Glomerular endothelial cell (primary cell): ENCODE measurements at regions not wholly inside any gene's neighbourhood (a gene's known extent, or its start where the extent isn't known, plus 50 kb on each side); places are given as distances from the start of the nearest gene placed in this dataset.
"Not testable (repeated sequence)": the region's sequence is repeated elsewhere in the genome, so short reads cannot be mapped to it uniquely, and the experiment has no call there.

Experiments
- DNase-seq: peaks from one replicate; pipeline ENCODE4 v3.0.0-alpha.2; 2011; ENCODE audit warnings: low read depth, low spot score; ENCODE audit errors: extremely low read depth

DNA sequence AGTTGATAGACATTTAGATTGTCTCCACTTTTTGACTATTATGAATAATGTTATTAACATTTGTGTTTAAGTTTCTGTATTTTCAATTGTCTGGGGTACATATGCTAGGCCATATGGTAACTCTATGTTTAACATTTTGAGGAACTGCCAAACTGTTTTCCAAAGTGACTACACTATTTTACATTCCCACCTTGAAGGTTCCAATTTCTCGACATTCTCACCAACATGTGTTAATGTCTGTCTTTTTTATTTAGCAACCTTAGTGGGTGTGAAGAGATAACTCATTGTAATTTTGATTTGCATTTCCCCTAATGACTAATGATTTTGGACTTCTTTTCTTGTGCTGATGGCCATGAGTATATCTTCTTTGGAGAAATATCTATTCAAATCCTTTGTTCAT is 832.4 kb downstream of the DNAJB9 start:
- no peak for DNase-seq

DNA sequence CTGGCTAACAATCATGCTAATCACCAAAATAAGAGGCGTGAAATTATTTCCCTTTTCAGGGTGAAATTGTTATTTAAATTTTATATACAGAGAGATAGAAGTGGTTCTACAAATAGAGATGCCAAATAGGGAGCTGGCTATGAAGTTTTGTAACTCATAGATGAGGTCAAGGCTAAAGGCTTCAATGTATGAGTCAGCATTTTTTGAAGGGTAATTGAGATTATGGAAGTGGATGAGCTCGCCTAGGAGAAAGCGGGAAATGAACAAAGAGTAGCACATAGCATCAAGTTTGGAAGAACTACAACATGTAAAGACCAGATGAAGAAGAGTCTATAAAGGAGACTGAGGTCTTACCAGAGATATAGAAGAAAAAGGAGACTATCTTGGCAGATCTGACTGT is 838.1 kb downstream of the DNAJB9 start:
- no peak for DNase-seq

DNA sequence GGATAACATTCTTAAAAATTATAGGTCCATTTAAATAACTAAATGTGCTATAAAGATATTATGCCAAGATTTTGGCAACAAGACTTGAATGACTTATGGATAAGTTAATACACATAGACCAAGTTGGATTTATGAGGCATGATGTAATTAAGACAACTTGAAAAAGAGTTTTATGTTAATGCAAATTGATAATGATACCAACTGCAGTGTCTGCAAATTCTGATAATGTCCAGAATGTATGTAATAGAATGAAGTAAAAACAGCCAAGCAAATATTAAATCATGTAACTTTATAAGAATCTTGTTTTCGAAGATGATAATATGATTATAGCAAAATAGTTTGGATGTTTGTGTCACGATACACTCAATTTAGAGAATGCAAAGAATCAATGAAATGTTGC is 868.3 kb downstream of the DNAJB9 start:
- DNase-seq, result no peak

DNA sequence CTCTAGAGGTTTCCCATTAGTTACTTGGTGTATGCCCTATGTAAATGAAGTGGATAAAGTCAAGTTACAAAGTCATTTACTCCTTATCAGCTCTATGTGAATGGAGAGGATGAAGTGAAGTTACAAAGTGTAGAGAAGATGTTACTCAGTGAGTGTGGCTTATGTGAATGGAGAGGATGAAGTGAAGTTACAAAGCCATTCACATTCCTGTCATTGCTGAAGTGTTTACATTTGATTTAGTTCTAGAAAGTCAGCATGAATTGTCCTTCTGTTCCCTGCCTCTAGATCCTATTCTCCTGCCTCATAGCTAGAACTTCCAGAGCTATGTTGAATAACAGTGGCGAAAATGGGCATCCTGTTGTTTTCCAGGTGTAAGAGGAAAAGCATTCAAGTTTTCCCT is 880.1 kb downstream of the DNAJB9 start:
- DNase-seq, result no peak

DNA sequence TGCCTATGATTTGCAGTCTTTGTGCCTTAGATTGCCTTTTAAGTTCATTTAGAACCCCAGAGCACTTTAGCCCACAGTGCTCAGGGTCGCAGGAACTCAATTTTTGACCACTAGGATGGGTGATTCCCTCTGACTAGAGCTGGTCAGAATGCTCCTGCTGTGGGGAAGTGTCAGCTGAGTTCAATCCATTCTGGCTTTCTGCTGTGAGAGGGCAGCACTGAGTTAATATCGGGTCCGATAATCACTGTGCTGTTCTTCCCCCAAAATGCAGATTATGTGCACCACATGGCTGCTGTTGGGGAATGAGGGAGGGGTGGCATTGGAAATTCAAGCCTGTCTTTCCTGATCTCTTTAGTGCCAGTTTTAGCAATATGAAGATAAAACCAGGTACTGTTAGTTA is 886.4 kb downstream of the DNAJB9 start:
- no peak for DNase-seq

DNA sequence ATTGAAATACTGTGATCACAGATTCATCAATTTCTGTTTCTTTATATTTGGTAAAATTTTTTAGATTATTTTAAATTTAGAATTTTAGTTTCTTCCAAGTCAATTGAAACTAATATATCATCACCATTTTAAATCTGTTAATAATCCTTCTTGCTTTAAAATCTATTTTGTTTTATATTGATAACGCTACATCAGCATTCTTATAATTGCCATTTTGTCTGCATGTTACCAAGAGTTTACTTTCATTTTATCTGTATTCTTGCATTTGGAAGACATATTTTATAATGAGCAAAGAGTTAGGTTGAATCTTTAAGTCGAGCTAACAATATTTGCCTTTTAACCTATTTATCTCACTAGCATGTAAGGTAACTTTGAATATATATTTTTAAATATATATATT is 890.6 kb downstream of the DNAJB9 start:
- DNase-seq, result no peak

DNA sequence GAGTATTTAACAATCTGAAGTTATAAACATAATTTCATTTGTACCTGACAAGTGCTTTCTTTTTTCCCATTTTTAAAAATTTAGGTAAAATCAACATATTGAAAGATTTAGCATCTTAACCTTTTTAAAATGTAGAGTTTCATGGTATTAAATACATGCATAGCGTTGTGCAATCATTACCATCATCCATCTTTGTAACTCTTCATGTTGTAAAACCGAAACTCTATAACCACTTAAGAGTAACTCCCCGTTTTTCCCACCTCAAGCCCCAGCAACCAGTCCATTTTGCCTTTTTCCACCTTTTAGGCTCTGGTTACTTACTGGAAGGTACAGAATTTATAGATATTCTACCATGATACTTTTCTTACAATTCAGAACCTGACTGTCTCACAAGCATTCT is 892.5 kb downstream of the DNAJB9 start:
- DNase-seq, result no peak

DNA sequence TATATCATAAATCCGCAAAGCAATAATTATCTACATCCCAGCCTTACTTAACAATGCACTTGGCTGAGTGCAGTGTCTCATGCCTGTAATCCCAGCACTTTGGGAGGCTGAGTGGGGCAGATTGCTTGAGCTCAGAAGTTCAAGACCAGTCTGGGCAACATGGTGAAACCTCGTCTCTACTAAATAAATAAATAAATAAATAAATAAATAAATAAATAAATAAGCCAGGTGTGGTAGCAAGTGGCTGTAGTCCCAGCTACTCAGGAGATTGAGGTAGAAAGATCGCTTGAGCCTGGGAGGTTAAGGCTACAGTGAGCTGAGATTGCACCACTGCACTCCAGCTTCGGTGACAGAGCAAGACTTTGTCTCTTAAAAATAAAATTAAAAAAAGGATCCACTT is 898.1 kb downstream of the DNAJB9 start:
- not testable (repeated sequence) for DNase-seq

DNA sequence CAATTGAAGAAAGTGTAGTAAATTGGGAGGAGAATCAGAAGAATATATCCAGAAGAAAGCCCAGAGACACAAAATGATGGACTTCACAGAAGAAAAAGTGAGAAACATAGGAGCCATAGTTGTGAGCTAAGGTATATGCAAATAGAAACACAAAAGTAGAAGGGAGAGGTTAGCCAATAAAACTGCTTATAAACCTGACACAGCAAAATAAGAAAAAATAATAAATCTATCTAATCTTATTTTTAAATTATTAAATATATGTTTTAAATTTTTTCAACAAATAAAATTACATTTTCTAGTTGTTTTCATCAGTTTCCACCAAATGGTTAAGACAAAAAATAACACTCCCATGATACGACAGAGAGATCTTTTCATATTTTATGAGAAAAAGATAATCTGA is 903.5 kb downstream of the DNAJB9 start:
- no peak for DNase-seq

DNA sequence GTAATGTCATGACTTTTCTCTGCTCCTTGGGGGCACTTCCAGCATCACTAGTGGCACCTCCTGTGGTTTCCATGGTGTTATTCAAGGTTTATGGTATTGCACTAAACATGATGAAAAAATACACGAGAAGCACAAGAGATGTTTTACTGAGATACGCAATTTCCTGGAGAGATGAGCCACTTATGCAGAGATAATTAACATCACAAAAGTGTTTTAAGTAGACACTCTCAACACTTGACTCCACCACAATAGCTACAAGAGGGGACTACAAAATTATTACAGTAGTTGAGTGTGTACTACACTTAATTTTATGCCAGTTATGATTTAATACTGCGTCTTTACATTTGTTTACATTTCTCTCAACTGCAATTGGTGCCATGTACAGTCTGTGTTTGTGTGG is 906.7 kb downstream of the DNAJB9 start:
- no peak for DNase-seq

DNA sequence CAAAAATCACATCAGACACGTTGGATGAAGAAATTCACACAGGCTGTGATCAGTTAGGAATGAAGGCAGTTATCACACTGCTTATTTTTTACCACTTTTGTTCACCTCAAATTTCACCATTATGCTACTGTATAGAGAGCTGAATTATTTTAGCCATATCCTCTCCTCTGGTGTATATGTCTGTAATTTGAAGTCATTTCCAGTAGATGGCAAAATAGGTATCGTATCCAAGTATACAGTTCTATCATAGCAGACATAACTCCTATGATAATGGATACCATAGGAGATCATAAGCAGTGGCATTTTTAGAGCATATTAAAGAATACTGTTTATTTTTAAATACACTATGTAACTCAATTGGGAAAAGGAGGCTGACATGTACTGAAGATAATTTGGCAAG is 909.7 kb downstream of the DNAJB9 start:
- no peak for DNase-seq

DNA sequence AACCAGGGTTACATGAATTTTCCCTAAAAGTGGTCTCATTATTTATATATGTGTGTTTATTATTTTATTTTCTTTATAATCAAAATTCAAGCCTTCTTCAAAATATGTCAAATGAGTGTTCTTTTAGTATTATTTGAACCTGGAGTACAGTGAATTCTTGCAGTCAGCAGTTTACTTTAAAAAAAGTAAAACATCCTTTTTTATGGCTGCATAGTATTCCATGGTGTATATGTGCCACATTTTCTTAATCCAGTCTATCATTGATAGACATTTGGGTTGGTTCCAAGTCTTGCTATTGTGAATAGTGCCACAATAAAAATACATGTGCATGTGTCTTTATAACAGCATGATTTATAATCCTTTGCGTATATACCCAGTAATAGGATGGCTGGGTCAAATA is 920.9 kb downstream of the DNAJB9 start:
- not testable (repeated sequence) for DNase-seq

DNA sequence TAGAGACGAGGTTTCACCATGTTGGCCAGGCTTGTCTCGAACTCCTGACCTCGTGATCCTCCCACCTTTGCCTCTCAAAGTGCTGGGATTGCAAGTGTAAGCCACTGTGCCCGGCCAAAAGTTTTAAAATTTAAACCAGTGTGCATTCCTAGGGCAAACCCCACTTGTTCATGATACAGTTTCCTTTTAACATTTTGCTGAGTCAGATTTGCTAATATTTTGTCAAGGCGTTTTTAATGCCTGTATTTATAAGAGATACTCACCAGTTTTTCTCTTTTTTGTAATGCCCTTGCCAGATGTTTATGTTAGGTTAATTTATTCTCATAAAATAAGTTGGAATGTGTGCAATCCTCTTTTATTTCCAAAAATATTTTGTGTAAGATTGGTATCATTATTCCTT is 927.4 kb downstream of the DNAJB9 start:
- no peak for DNase-seq

DNA sequence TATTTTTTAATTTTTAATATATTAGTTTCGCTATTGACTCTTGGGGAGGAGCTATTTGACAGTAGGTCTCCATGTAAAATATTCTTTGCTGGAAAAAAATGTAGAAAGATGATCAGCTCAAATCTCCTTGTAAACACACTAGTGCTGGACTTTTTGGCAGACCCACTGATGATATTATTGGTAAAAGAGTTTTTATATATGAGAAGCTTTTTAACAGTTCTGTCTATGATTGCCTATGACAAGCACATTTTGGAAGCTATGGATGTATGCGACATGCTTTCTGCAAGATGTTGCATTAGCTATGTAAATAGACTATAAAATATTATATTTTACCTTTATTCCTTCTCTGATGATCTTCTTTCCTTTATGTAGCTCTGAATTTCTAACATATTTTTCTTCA is 928.5 kb downstream of the DNAJB9 start:
- DNase-seq, result no peak

DNA sequence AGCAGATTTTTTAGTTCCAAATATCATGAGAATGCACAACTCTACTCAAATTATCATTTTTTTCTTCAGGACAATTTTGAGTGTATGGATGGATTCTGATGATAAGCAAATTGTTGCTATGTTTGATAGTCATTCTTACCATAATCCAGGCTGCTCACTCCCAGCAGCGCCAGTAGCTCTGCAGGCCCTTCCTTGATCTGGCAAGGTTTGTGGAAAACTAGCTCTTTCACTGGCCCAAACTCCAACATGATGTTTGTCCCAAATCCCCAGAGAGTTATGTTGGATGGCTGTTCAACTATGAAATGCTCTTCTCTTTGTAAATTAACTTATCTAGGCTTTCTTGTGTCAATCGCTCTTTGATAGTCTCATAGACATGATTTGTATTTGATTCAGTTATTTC is 933.7 kb downstream of the DNAJB9 start:
- no peak for DNase-seq

DNA sequence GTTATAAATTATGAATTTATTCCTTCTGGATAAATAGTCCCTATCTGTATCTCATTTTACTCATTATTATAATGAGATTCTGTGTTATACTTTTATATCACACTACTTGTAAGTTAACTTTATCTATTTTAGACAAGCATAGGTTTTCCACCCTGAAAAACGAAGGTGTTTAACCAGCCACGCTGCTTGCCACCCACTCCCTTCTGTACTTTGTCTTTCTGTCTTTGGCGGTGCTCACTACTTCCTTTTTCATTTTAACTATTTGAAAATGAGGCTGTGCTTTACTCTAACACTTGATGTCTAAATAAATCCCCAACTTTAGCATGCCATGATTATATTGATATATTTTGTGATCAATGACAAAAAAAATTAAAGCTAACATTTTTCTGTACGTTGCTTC is 952.9 kb downstream of the DNAJB9 start:
- no peak for DNase-seq

DNA sequence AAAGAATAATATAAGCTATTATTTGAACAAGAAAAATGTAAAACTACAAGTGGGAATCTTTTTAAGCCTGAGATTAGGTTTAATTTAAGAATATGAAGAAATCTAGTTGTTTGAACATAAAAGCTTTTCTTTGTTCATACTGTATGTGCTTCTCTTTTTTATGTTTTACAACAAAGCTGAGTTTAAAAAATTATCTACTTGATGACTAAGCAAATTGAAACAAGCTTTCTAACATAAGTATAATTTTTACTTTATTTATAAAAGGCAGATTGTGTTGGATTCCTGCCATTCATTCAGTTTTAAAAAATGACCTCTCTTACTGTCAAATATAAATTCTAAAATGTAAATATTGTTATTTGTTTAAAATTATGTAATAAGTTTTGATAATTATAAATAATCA is 958.2 kb downstream of the DNAJB9 start:
- no peak for DNase-seq

DNA sequence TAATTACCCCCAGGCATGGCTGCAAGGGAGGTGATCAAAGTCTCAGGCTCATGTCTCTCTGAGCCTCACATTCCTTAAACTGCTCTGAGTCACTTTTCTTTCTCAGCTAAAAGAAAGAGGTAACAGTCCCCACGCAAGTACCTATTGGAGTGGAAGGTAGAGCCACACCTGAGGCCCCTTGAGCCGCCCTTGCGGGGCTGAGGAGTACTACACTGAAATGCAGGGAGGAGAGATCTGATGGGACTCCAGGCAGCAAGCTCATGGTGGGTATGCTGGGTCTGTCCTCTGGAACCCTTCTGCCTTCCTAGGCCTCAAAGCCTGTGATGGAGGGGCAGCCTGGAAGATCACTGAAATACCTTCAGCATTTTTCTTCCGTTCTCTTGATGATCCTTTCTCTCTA is 960.0 kb downstream of the DNAJB9 start:
- DNase-seq, result no peak

DNA sequence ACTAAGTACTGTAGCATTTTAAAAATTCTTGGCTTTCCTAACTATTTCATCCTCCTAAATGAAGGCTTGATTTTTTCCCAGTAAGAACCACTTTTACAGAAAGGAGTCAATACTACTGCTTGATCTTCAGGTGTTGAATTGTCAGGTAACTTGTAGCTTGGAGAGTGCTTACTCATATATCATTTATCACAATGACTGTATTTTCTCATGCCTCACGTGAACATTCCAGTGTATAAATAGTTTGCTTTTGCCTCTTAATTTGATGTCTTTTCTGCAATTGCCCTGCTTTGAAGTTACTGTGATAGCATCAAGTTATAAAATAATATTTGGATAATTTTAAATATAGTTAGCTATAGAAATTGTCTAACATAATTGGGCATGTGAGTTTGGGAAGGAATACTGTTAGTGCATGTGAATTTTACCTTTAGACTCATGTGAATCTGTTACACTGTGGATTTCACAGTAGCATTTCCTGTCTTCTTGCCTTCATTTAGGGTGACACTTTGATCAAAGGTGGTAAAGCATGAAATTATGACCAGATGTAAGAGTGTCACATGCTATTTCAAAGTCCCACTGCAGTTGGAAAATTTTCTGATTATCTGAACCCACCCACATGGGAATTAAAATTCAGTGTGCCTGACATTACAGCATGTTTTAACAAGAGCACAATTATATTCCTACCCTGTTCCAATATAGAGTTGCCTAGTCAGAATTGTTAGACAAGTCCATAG is 962.8 kb downstream of the DNAJB9 start:
- DNase-seq, result no peak

DNA sequence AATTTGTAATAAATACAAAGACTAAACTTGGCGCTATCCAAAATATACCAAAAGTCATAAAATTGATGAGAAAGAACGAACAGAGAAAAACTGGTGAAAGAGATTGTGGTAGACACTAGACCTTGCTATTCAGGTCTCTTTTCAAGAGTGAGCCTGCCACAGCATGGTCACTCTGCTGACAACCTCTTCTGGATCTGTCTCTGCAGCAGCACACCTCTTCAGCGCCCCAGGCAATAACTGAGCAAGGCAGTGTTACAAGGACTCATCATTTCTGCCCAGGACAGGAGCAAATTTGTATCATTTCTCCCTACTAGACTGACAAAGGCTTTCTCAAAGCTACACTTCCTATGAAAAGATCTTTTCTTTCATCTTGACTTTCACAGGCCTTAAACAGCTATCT is 976.0 kb downstream of the DNAJB9 start:
- DNase-seq, result no peak

DNA sequence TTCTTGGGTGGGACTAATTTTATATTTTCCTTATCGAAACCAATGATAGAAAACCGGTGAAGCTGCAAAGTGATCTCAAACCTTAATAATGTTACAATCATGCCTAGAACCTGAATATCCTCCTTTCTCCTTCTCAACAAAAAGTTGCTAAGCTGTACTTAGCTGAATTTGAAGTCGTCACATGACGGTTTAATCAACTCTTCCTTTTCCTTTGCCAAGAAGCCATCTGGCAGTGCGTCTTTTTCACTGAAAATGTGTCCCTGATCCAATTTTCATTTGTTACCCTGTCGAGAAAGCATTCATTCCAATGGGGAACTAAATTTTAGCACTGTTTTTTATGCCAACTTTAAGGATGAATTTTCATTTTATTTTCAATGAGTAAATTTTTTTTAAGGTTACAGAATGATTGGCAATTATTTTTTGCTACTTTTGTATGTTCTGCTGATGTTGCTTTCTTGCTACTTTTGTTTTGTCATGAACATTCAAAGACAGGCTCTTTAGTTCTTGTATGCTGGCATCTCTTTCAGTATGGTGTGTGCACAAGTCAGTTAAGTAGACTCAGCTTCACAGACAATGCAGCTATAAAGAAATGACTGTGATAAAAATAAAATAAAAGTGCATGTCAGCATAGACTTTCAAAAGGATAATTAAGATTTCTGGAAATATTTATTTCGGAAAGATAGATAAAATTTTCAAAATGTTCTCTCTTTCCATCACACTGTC is 980.0 kb downstream of the DNAJB9 start:
- DNase-seq, result no peak

DNA sequence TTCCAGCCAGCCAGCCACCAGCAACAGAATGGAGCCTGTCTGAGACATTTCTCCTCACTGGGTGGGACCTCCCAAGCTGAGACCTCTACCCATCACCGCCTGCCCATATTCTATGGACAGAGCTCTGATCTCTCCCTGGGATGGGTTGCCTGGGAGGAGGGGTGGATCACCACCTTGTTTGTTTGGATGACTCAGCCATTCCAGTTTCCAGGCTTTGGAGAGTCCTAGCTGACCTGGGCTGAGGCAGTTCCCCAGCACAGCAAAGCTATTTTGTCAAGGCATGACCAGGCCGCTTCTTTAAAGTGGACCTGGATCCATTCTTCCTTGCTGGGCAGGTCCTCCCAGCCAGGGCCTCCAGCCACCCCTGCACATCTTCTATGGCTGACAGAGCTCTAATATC is 982.3 kb downstream of the DNAJB9 start:
- no peak for DNase-seq

DNA sequence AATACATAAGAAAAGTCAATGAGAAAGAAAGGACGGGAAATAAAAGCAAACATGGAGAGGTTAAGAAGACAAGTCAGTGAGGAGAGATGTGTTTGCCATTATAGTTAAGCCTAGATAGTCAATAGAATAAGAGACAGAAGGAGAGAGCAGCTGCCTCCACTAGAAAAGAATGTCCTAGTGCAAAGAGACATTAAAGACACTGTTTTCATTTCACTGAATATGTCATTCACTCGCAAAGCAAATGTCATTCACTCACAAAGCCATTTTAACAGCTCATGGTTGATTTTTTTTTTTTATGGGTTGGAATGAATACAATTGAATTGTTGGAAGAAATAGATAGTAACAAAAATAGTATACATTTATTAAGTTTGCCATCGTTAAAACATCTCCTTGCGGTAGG is 1007.6 kb downstream of the DNAJB9 start:
- DNase-seq, result no peak
